ENCODE measurements at regions not wholly inside any gene's neighbourhood (a gene's known extent, or its start where the extent isn't known, plus 50 kb on each side); places are given as distances from the start of the nearest gene placed in this dataset.
"Not testable (repeated sequence)": the region's sequence is repeated elsewhere in the genome, so short reads cannot be mapped to it uniquely, and the experiment has no call there.

GRCh38 chr2:205868773-205869333 lies 186.6 kb downstream of the NRP2 start:
- Histone ChIP-seq H3K4me1 (ENCODE audit: control insufficient read depth, insufficient read depth, low read length) (no peaks in the 10 kb centered on the region), H3K4me3 (ENCODE audit: low read depth, low read length) (no peak overlapping the region), H3K9me3 (ENCODE audit: control insufficient read depth, insufficient read depth, low read length) (no peaks in the 10 kb centered on the region), H3K36me3 (ENCODE audit: control insufficient read depth, insufficient read depth, low read length) (no peaks in the 10 kb centered on the region), H3K27ac (ENCODE audit: low read depth, low read length) (no peak overlapping the region), H3K27me3 (ENCODE audit: control insufficient read depth, insufficient read depth, low read length) (no peaks in the 10 kb centered on the region)
- DNase-seq (ENCODE audit: low read depth in 4 of 6, low spot score in 6 of 6), result no peak
- 90% methylated on average over 3 of the region's 8 CpGs for WGBS (ENCODE audit: insufficient coverage)

- H3K27me3 ChIP-seq (ENCODE audit: control insufficient read depth, insufficient read depth, low read length), result no peaks in the 10 kb centered on the region
- WGBS (ENCODE audit: insufficient coverage), result no CpG with 5 or more reads among the region's 2 CpGs
- no peaks in the 10 kb centered on the region for H3K4me1 ChIP-seq (ENCODE audit: control insufficient read depth, insufficient read depth, low read length)
- H3K36me3 ChIP-seq (ENCODE audit: control insufficient read depth, insufficient read depth, low read length), result no peaks in the 10 kb centered on the region
- no peaks in the 10 kb centered on the region for H3K9me3 ChIP-seq (ENCODE audit: control insufficient read depth, insufficient read depth, low read length)
- H3K27ac ChIP-seq (ENCODE audit: low read depth, low read length), result no peak overlapping the region
- H3K4me3 ChIP-seq (ENCODE audit: low read depth, low read length), result no peak overlapping the region
- DNase-seq (ENCODE audit: low read depth in 4 of 6, low spot score in 6 of 6), result no peak
Measured at GRCh38 chr2:205868053-205868452, 185.8 kb downstream of the NRP2 start.

GRCh38 chr2:205867371-205867770 lies 185.1 kb downstream of the NRP2 start:
- H3K9me3 ChIP-seq (ENCODE audit: control insufficient read depth, insufficient read depth, low read length), result no peaks in the 10 kb centered on the region
- H3K27ac ChIP-seq (ENCODE audit: low read depth, low read length), result no peak overlapping the region
- H3K4me1 ChIP-seq (ENCODE audit: control insufficient read depth, insufficient read depth, low read length), result no peaks in the 10 kb centered on the region
- no peaks in the 10 kb centered on the region for H3K27me3 ChIP-seq (ENCODE audit: control insufficient read depth, insufficient read depth, low read length)
- 100% methylated on average over 2 of the region's 3 CpGs for WGBS (ENCODE audit: insufficient coverage)
- no peak for DNase-seq (ENCODE audit: low read depth in 4 of 6, low spot score in 6 of 6)
- H3K36me3 ChIP-seq (ENCODE audit: control insufficient read depth, insufficient read depth, low read length), result no peaks in the 10 kb centered on the region
- no peak overlapping the region for H3K4me3 ChIP-seq (ENCODE audit: low read depth, low read length)

- Histone ChIP-seq H3K4me3 (ENCODE audit: low read depth, low read length) (no peak overlapping the region), H3K27ac (ENCODE audit: low read depth, low read length) (no peak overlapping the region), H3K36me3 (ENCODE audit: control insufficient read depth, insufficient read depth, low read length) (no peaks in the 10 kb centered on the region), H3K9me3 (ENCODE audit: control insufficient read depth, insufficient read depth, low read length) (no peaks in the 10 kb centered on the region), H3K4me1 (ENCODE audit: control insufficient read depth, insufficient read depth, low read length) (no peaks in the 10 kb centered on the region), H3K27me3 (ENCODE audit: control insufficient read depth, insufficient read depth, low read length) (no peaks in the 10 kb centered on the region)
- WGBS (ENCODE audit: insufficient coverage), result 31% methylated on average over 3 of the region's 7 CpGs
- DNase-seq (ENCODE audit: low read depth in 4 of 6, low spot score in 6 of 6), result peak in 2 of 6 donors; percentile 62 to 80
Measured at GRCh38 chr2:205865905-205866441, 183.7 kb downstream of the NRP2 start.

GRCh38 chr2:205865056-205865455 lies 182.8 kb downstream of the NRP2 start:
- Histone ChIP-seq H3K27me3 (ENCODE audit: control insufficient read depth, insufficient read depth, low read length) (no peaks in the 10 kb centered on the region), H3K4me1 (ENCODE audit: control insufficient read depth, insufficient read depth, low read length) (no peaks in the 10 kb centered on the region), H3K27ac (ENCODE audit: low read depth, low read length) (no peak overlapping the region), H3K4me3 (ENCODE audit: low read depth, low read length) (no peak overlapping the region), H3K9me3 (ENCODE audit: control insufficient read depth, insufficient read depth, low read length) (no peaks in the 10 kb centered on the region), H3K36me3 (ENCODE audit: control insufficient read depth, insufficient read depth, low read length) (no peaks in the 10 kb centered on the region)
- 100% methylated on average over 2 of the region's 3 CpGs for WGBS (ENCODE audit: insufficient coverage)
- DNase-seq (ENCODE audit: low read depth in 4 of 6, low spot score in 6 of 6), result no peak

GRCh38 chr2:205864491-205864890 lies 182.2 kb downstream of the NRP2 start:
- WGBS (ENCODE audit: insufficient coverage), result no CpG with 5 or more reads among the region's 1 CpG
- H3K4me1 ChIP-seq (ENCODE audit: control insufficient read depth, insufficient read depth, low read length), result no peaks in the 10 kb centered on the region
- DNase-seq (ENCODE audit: low read depth in 4 of 6, low spot score in 6 of 6), result no peak
- no peak overlapping the region for H3K4me3 ChIP-seq (ENCODE audit: low read depth, low read length)
- no peaks in the 10 kb centered on the region for H3K9me3 ChIP-seq (ENCODE audit: control insufficient read depth, insufficient read depth, low read length)
- H3K27me3 ChIP-seq (ENCODE audit: control insufficient read depth, insufficient read depth, low read length), result no peaks in the 10 kb centered on the region
- no peaks in the 10 kb centered on the region for H3K36me3 ChIP-seq (ENCODE audit: control insufficient read depth, insufficient read depth, low read length)
- H3K27ac ChIP-seq (ENCODE audit: low read depth, low read length), result no peak overlapping the region

GRCh38 chr2:205862761-205863160 lies 180.5 kb downstream of the NRP2 start:
- H3K4me3 ChIP-seq (ENCODE audit: low read depth, low read length); H3K9me3 ChIP-seq (ENCODE audit: control insufficient read depth, insufficient read depth, low read length); DNase-seq (ENCODE audit: low read depth in 4 of 6, low spot score in 6 of 6); H3K27me3 ChIP-seq (ENCODE audit: control insufficient read depth, insufficient read depth, low read length); H3K27ac ChIP-seq (ENCODE audit: low read depth, low read length); H3K36me3 ChIP-seq (ENCODE audit: control insufficient read depth, insufficient read depth, low read length); H3K4me1 ChIP-seq (ENCODE audit: control insufficient read depth, insufficient read depth, low read length): not testable (repeated sequence)
- 100% methylated on average over 4 of the region's 4 CpGs for WGBS (ENCODE audit: insufficient coverage)

- no peaks in the 10 kb centered on the region for H3K4me1 ChIP-seq (ENCODE audit: control insufficient read depth, insufficient read depth, low read length)
- H3K27ac ChIP-seq (ENCODE audit: low read depth, low read length), result no peak overlapping the region
- no peaks in the 10 kb centered on the region for H3K36me3 ChIP-seq (ENCODE audit: control insufficient read depth, insufficient read depth, low read length)
- 54% methylated on average over 6 of the region's 7 CpGs for WGBS (ENCODE audit: insufficient coverage)
- H3K27me3 ChIP-seq (ENCODE audit: control insufficient read depth, insufficient read depth, low read length), result no peaks in the 10 kb centered on the region
- no peaks in the 10 kb centered on the region for H3K9me3 ChIP-seq (ENCODE audit: control insufficient read depth, insufficient read depth, low read length)
- no peak overlapping the region for H3K4me3 ChIP-seq (ENCODE audit: low read depth, low read length)
- DNase-seq (ENCODE audit: low read depth in 4 of 6, low spot score in 6 of 6), result peak in 1 of 6 donors; percentile 53
Measured at GRCh38 chr2:205860885-205861284, 178.6 kb downstream of the NRP2 start.

- no peak for DNase-seq (ENCODE audit: low read depth in 4 of 6, low spot score in 6 of 6)
- H3K36me3 ChIP-seq (ENCODE audit: control insufficient read depth, insufficient read depth, low read length), result no peaks in the 10 kb centered on the region
- H3K27ac ChIP-seq (ENCODE audit: low read depth, low read length), result no peak overlapping the region
- no peaks in the 10 kb centered on the region for H3K9me3 ChIP-seq (ENCODE audit: control insufficient read depth, insufficient read depth, low read length)
- WGBS (ENCODE audit: insufficient coverage), result 54% methylated on average over 8 of the region's 9 CpGs
- no peaks in the 10 kb centered on the region for H3K4me1 ChIP-seq (ENCODE audit: control insufficient read depth, insufficient read depth, low read length)
- no peaks in the 10 kb centered on the region for H3K27me3 ChIP-seq (ENCODE audit: control insufficient read depth, insufficient read depth, low read length)
- H3K4me3 ChIP-seq (ENCODE audit: low read depth, low read length), result no peak overlapping the region
Measured at GRCh38 chr2:205860181-205860580, 177.9 kb downstream of the NRP2 start.

- WGBS (ENCODE audit: insufficient coverage), result 82% methylated on average over 16 of the region's 16 CpGs
- H3K27ac ChIP-seq (ENCODE audit: low read depth, low read length), result no peak overlapping the region
- no peak overlapping the region for H3K4me3 ChIP-seq (ENCODE audit: low read depth, low read length)
- no peaks in the 10 kb centered on the region for H3K9me3 ChIP-seq (ENCODE audit: control insufficient read depth, insufficient read depth, low read length)
- H3K4me1 ChIP-seq (ENCODE audit: control insufficient read depth, insufficient read depth, low read length), result no peaks in the 10 kb centered on the region
- no peaks in the 10 kb centered on the region for H3K27me3 ChIP-seq (ENCODE audit: control insufficient read depth, insufficient read depth, low read length)
- peak in 1 of 6 donors; percentile 34 for DNase-seq (ENCODE audit: low read depth in 4 of 6, low spot score in 6 of 6)
- H3K36me3 ChIP-seq (ENCODE audit: control insufficient read depth, insufficient read depth, low read length), result no peaks in the 10 kb centered on the region
Measured at GRCh38 chr2:205858881-205859441, 176.7 kb downstream of the NRP2 start.

Data from spinal cord (tissue), 9 donors.